CD4-positive, alpha-beta T cell (primary cell): ENCODE measurements at regions not wholly inside any gene's neighbourhood (a gene's known extent, or its start where the extent isn't known, plus 50 kb on each side); places are given as distances from the start of the nearest gene placed in this dataset.

Source experiments
- ATAC-seq: fragments of 200-7000 bp; cut with Tn5 transposase; one replicate; pipeline ENCODE4 v1.10.0; 2022; ENCODE audit warnings: mild to moderate bottlenecking; ENCODE audit not compliant: poor library complexity
- CTCF ChIA-PET: fragments of 350-600 bp; sonication (Branson Sonifier 250); formaldehyde crosslinking; loops from one replicate; lab custom pipeline; 2021; ENCODE audit warnings: antibody characterized with exemption, inconsistent platforms; lab: Charles Lee
- POLR2A ChIA-PET: fragments of 350-600 bp; sonication (Branson Sonifier 250); formaldehyde crosslinking; loops from one replicate; lab custom pipeline; 2021; ENCODE audit warnings: antibody characterized with exemption, inconsistent platforms; lab: Charles Lee
- DNase-seq, 14 experiments: peaks; one replicate each; pipeline ENCODE4 v3.0.0-alpha.2; 2013 to 2020; ENCODE audit warnings: mixed read lengths in 2 of 14
- H3K27ac ChIP-seq, 2 donors: one replicate each; pipeline versions ENCODE4 v1.5.1 to v1.7.0; 2013; ENCODE audit warnings: low read length in 2 of 2, low read depth in 1 of 2, mild to moderate bottlenecking in 1 of 2
- H3K27me3 ChIP-seq, 2 experiments: 1 replicate in 1 of 2; 2 replicates in 1 of 2; pipeline versions ENCODE4 v1.6.1 to v1.7.0; 2013; ENCODE audit warnings: low read length in 2 of 2, control low read depth in 1 of 2, mild to moderate bottlenecking in 1 of 2, moderate library complexity in 1 of 2; ENCODE audit not compliant: insufficient read depth in 2 of 2, control insufficient read depth in 1 of 2
- H3K36me3 ChIP-seq: one replicate; pipeline ENCODE4 v1.6.1; 2013; ENCODE audit warnings: low read length, control low read depth; ENCODE audit not compliant: insufficient read depth
- H3K4me1 ChIP-seq: one replicate; pipeline ENCODE4 v1.6.1; 2013; ENCODE audit warnings: low read length, control low read depth; ENCODE audit not compliant: insufficient read depth
- H3K4me3 ChIP-seq: one replicate; pipeline ENCODE4 v1.5.1; 2013; ENCODE audit warnings: mild to moderate bottlenecking, low read length, moderate library complexity
- H3K9me3 ChIP-seq, 2 experiments: 1 replicate in 1 of 2; 2 replicates in 1 of 2; pipeline versions ENCODE4 v1.6.1 to v1.7.0; 2013; ENCODE audit warnings: low read length in 2 of 2, mild to moderate bottlenecking in 2 of 2, control low read depth in 1 of 2, moderate library complexity in 1 of 2; ENCODE audit not compliant: control insufficient read depth in 1 of 2, insufficient read depth in 1 of 2
- H3K27ac Mint-ChIP-seq: one replicate; pipeline ENCODE4 v1.8.0; 2020; ENCODE audit warnings: mixed read lengths
- H3K27me3 Mint-ChIP-seq: one replicate; pipeline ENCODE4 v1.8.0; 2021; ENCODE audit warnings: mixed read lengths
- H3K36me3 Mint-ChIP-seq: one replicate; pipeline ENCODE4 v1.8.0; 2021; ENCODE audit warnings: low read depth, mixed read lengths
- H3K4me1 Mint-ChIP-seq: one replicate; pipeline ENCODE4 v1.8.0; 2021; ENCODE audit warnings: low read depth, mixed read lengths
- H3K4me3 Mint-ChIP-seq: one replicate; pipeline ENCODE4 v1.8.0; 2020; ENCODE audit warnings: mild to moderate bottlenecking, mixed read lengths
- H3K9me3 Mint-ChIP-seq: one replicate; pipeline ENCODE4 v1.8.0; 2020; ENCODE audit warnings: mixed read lengths
- intact Hi-C, 2 experiments: fragments of 100-400 bp; cut with DNase I in 1 of 2; cut with micrococcal nuclease in 1 of 2; formaldehyde crosslinking; loops; one replicate each; pipeline versions ENCODE4 v1.15.1 to v1.9.0; 2023 to 2025; cut with DNase I, micrococcal nuclease
- TF ChIP-seq, protein P1 (sequence below): fragments of 200-600 bp; IDR thresholded peaks from one replicate; pipeline ENCODE4 v1.8.0; 2022; ENCODE audit warnings: antibody characterized with exemption, mild to moderate bottlenecking

DNA sequence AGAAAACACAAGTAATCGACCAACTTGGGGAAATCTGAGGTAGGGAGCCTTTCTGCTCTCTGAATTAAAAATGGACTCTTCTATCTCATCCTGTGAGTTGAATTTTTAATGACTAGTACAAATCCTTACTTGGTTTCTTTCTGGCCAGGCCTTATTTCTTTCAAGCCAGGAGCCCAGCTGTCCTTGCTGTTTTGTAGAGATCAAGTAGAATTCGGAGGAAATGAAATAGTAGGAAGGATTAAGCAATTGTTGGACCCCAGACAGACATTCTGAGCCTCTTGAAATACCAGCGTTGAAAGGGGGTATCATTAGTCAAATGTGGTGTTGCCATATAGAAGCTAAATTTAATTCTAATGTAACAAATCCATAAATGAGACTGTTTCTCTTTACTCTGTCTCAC is 53.7 kb upstream of the SMIM15 start:
- no peak for ATAC-seq
- no peaks in the 10 kb centered on the region for H3K4me1 Mint-ChIP-seq
- ChIA-PET CTCF (no interaction called here), POLR2A (no interaction called here)
- Histone ChIP-seq H3K27ac (no peak overlapping the region), H3K4me3 (no peak overlapping the region), H3K36me3 (no peaks in the 10 kb centered on the region), H3K4me1 (no peaks in the 10 kb centered on the region), H3K9me3 (no peaks in the 10 kb centered on the region), H3K27me3 (peaks cover 6% of the 10 kb centered on the region in 2 experiments)
- peaks cover 3% of the 10 kb centered on the region for H3K27me3 Mint-ChIP-seq
- H3K36me3 Mint-ChIP-seq = no peaks in the 10 kb centered on the region
- no peak overlapping the region for H3K4me3 Mint-ChIP-seq
- no peak overlapping the region for H3K27ac Mint-ChIP-seq
- TF ChIP-seq, protein P1, sequence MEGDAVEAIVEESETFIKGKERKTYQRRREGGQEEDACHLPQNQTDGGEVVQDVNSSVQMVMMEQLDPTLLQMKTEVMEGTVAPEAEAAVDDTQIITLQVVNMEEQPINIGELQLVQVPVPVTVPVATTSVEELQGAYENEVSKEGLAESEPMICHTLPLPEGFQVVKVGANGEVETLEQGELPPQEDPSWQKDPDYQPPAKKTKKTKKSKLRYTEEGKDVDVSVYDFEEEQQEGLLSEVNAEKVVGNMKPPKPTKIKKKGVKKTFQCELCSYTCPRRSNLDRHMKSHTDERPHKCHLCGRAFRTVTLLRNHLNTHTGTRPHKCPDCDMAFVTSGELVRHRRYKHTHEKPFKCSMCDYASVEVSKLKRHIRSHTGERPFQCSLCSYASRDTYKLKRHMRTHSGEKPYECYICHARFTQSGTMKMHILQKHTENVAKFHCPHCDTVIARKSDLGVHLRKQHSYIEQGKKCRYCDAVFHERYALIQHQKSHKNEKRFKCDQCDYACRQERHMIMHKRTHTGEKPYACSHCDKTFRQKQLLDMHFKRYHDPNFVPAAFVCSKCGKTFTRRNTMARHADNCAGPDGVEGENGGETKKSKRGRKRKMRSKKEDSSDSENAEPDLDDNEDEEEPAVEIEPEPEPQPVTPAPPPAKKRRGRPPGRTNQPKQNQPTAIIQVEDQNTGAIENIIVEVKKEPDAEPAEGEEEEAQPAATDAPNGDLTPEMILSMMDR = no peak
- no peak for DNase-seq
- intact Hi-C loops = loop anchor here in 1 of 2 experiments (2.0 kb wide), 1 partner anchor 35 kb away; no protein-coding TSS in a partner anchor
- H3K9me3 Mint-ChIP-seq = no peaks in the 10 kb centered on the region

DNA sequence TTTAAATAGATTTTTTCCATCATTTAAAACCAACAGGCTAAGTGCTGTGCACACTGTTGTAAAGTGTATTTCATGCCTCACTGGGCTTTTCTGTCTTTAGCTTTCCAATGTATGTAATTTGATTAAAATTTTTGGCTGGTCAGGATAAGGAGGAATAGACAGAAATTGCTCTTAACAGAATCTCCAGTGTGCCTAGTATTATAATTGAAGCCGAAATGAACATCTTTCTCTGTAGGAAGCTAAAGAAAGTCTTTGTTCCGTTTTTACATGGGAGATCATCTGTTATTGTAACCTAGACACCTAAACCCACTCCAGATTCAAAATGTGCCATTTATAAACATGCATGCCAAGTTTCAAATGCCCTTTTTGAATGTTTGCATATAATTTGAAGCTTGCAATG is 54.5 kb upstream of the SMIM15 start:
- no peak overlapping the region for H3K4me3 Mint-ChIP-seq
- Histone ChIP-seq H3K9me3 (no peaks in the 10 kb centered on the region), H3K4me3 (no peak overlapping the region), H3K27me3 (peaks cover 6% of the 10 kb centered on the region in 2 experiments), H3K36me3 (no peaks in the 10 kb centered on the region), H3K27ac (no peak overlapping the region), H3K4me1 (no peaks in the 10 kb centered on the region)
- no peak for DNase-seq
- H3K27ac Mint-ChIP-seq = no peak overlapping the region
- CTCF ChIA-PET = no interaction called here
- no peaks in the 10 kb centered on the region for H3K4me1 Mint-ChIP-seq
- POLR2A ChIA-PET = no interaction called here
- peaks cover 3% of the 10 kb centered on the region for H3K27me3 Mint-ChIP-seq
- H3K36me3 Mint-ChIP-seq = no peaks in the 10 kb centered on the region
- intact Hi-C loops = no loop called here
- peaks cover 2% of the 10 kb centered on the region for H3K9me3 Mint-ChIP-seq
- no peak for ATAC-seq
- TF ChIP-seq, protein P1 = no peak

- ATAC-seq = no peak
- Histone ChIP-seq H3K4me1 (no peaks in the 10 kb centered on the region), H3K4me3 (no peak overlapping the region), H3K27me3 (peaks cover 6% of the 10 kb centered on the region in 2 experiments), H3K36me3 (no peaks in the 10 kb centered on the region), H3K9me3 (no peaks in the 10 kb centered on the region), H3K27ac (no peak overlapping the region)
- no peak overlapping the region for H3K27ac Mint-ChIP-seq
- no peak overlapping the region for H3K4me3 Mint-ChIP-seq
- H3K9me3 Mint-ChIP-seq = peaks cover 2% of the 10 kb centered on the region
- H3K36me3 Mint-ChIP-seq = no peaks in the 10 kb centered on the region
- peaks cover 3% of the 10 kb centered on the region for H3K27me3 Mint-ChIP-seq
- CTCF ChIA-PET = no interaction called here
- TF ChIP-seq, protein P1 = no peak
- POLR2A ChIA-PET = no interaction called here
- intact Hi-C loops = no loop called here
- no peaks in the 10 kb centered on the region for H3K4me1 Mint-ChIP-seq
- DNase-seq = no peak
Measured at GRCh38 chr5:61217214-61217613, 54.9 kb upstream of the SMIM15 start.
